Ishikawa (cell line): ENCODE measurements at regions not wholly inside any gene's neighbourhood (a gene's known extent, or its start where the extent isn't known, plus 50 kb on each side); places are given as distances from the start of the nearest gene placed in this dataset.

Source experiments
- CEBPB ChIP-seq: IDR thresholded peaks from 2 replicates; pipeline ENCODE4 v1.6.1; 2012
- CREB1 ChIP-seq: IDR thresholded peaks from 2 replicates; pipeline ENCODE4 v1.6.1; 2012; ENCODE audit warnings: low read depth
- EGR1 ChIP-seq: IDR thresholded peaks from 2 replicates; pipeline ENCODE4 v1.6.1; 2012
- EP300 ChIP-seq: IDR thresholded peaks from 2 replicates; pipeline ENCODE4 v1.6.1; 2012; ENCODE audit warnings: borderline replicate concordance
- FOXM1 ChIP-seq: IDR thresholded peaks from 2 replicates; pipeline ENCODE4 v1.6.1; 2012; ENCODE audit warnings: low read depth, borderline replicate concordance
- NFIC ChIP-seq: IDR thresholded peaks from 2 replicates; pipeline ENCODE4 v1.6.1; 2012
- RAD21 ChIP-seq: IDR thresholded peaks from 2 replicates; pipeline ENCODE4 v1.6.1; 2012; ENCODE audit warnings: low read depth
- TAF1 ChIP-seq: IDR thresholded peaks from 2 replicates; pipeline ENCODE4 v1.6.1; 2012; ENCODE audit warnings: low read depth, mild to moderate bottlenecking
- TCF12 ChIP-seq: IDR thresholded peaks from 2 replicates; pipeline ENCODE4 v1.6.1; 2012; ENCODE audit warnings: low read depth
- TEAD4 ChIP-seq: IDR thresholded peaks from 2 replicates; pipeline ENCODE4 v1.6.1; 2012
- YY1 ChIP-seq: IDR thresholded peaks from 2 replicates; pipeline ENCODE4 v1.6.1; 2012; ENCODE audit warnings: low read depth
- ZBTB7A ChIP-seq: IDR thresholded peaks from 2 replicates; pipeline ENCODE4 v1.6.1; 2012; ENCODE audit warnings: low read depth
- TF ChIP-seq, protein P1 (sequence below): IDR thresholded peaks from 2 replicates; pipeline ENCODE4 v1.6.1; 2012
- TF ChIP-seq, protein P2 (sequence below): IDR thresholded peaks from 2 replicates; pipeline ENCODE4 v1.6.1; 2012; ENCODE audit warnings: low read depth, mild to moderate bottlenecking
- TF ChIP-seq, protein P3 (sequence below): IDR thresholded peaks from 2 replicates; pipeline ENCODE4 v1.6.1; 2012

- TF ChIP-seq ZBTB7A (no peak), TEAD4 (no peak), CEBPB (no peak), CREB1 (no peak), TCF12 (no peak), YY1 (no peak), NFIC (no peak), RAD21 (no peak), FOXM1 (no peak), TAF1 (no peak), EGR1 (no peak), EP300 (no peak)
- TF ChIP-seq, protein P1, sequence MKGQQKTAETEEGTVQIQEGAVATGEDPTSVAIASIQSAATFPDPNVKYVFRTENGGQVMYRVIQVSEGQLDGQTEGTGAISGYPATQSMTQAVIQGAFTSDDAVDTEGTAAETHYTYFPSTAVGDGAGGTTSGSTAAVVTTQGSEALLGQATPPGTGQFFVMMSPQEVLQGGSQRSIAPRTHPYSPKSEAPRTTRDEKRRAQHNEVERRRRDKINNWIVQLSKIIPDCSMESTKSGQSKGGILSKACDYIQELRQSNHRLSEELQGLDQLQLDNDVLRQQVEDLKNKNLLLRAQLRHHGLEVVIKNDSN = no peak
- TF ChIP-seq, protein P2, sequence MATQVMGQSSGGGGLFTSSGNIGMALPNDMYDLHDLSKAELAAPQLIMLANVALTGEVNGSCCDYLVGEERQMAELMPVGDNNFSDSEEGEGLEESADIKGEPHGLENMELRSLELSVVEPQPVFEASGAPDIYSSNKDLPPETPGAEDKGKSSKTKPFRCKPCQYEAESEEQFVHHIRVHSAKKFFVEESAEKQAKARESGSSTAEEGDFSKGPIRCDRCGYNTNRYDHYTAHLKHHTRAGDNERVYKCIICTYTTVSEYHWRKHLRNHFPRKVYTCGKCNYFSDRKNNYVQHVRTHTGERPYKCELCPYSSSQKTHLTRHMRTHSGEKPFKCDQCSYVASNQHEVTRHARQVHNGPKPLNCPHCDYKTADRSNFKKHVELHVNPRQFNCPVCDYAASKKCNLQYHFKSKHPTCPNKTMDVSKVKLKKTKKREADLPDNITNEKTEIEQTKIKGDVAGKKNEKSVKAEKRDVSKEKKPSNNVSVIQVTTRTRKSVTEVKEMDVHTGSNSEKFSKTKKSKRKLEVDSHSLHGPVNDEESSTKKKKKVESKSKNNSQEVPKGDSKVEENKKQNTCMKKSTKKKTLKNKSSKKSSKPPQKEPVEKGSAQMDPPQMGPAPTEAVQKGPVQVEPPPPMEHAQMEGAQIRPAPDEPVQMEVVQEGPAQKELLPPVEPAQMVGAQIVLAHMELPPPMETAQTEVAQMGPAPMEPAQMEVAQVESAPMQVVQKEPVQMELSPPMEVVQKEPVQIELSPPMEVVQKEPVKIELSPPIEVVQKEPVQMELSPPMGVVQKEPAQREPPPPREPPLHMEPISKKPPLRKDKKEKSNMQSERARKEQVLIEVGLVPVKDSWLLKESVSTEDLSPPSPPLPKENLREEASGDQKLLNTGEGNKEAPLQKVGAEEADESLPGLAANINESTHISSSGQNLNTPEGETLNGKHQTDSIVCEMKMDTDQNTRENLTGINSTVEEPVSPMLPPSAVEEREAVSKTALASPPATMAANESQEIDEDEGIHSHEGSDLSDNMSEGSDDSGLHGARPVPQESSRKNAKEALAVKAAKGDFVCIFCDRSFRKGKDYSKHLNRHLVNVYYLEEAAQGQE = no peak
- TF ChIP-seq, protein P3, sequence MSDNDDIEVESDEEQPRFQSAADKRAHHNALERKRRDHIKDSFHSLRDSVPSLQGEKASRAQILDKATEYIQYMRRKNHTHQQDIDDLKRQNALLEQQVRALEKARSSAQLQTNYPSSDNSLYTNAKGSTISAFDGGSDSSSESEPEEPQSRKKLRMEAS = no peak
These were observed 724.1 kb upstream of the MEF2C start for GRCh38 chr5:89606939-89607534.

- TF ChIP-seq YY1 (no peak), CEBPB (no peak), EGR1 (no peak), EP300 (no peak), RAD21 (no peak), TAF1 (no peak), TCF12 (no peak), FOXM1 (no peak), ZBTB7A (no peak), NFIC (no peak), CREB1 (no peak), TEAD4 (no peak)
- TF ChIP-seq, protein P1 = no peak
- TF ChIP-seq, protein P3 = no peak
- TF ChIP-seq, protein P2 = no peak
These were observed 721.4 kb upstream of the MEF2C start for GRCh38 chr5:89604342-89604741.

GRCh38 chr5:89601880-89602279 lies 718.9 kb upstream of the MEF2C start:
- TF ChIP-seq, protein P2 = no peak
- TF ChIP-seq ZBTB7A = no peak
- no peak for TF ChIP-seq NFIC
- TF ChIP-seq, protein P3 = no peak
- no peak for TF ChIP-seq TCF12
- no peak for TF ChIP-seq TEAD4
- TF ChIP-seq YY1 = no peak

DNA sequence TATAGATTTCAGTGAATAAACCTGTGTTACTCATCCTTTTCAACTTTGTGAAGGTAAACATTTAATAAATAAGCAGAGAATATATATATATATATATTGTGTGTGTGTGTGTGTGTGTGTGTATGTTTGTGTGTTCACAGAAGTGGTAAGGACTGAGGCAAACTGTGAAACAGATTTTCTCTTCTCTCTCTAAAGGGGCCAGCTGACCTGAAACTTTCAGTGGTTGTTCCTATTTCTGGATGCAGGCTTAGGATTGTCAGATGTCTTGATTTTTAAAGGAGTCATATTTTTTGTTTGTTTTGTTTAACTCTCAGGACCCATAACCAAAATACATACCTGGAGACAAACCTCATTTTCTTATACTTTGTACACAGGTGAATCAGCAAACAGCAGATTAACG lies 714.9 kb upstream of the MEF2C start:
- TF ChIP-seq, protein P2 = no peak
- TF ChIP-seq, protein P3 = no peak
- TF ChIP-seq TEAD4 (no peak), EGR1 (no peak), TCF12 (no peak), ZBTB7A (no peak), TAF1 (no peak), NFIC (no peak), YY1 (no peak), CREB1 (no peak), EP300 (no peak), RAD21 (no peak), FOXM1 (no peak), CEBPB (no peak)
- TF ChIP-seq, protein P1 = no peak
